Lower lobe of right lung (tissue), 2 donors: ENCODE measurements at regions not wholly inside any gene's neighbourhood (a gene's known extent, or its start where the extent isn't known, plus 50 kb on each side); places are given as distances from the start of the nearest gene placed in this dataset.

Experiments used
- ATAC-seq, 2 donors: fragments of 200-7000 bp; cut with Tn5 transposase; one replicate each; pipeline ENCODE4 v1.9.1; 2020 to 2022; ENCODE audit warnings: mild to moderate bottlenecking in 2 of 2, moderate library complexity in 2 of 2
- DNase-seq: peaks from one replicate; pipeline ENCODE4 v3.0.0-alpha.2; 2020
- H3K27ac ChIP-seq: fragments of 200-600 bp; one replicate; pipeline ENCODE4 v1.8.0; 2022
- H3K27me3 ChIP-seq: fragments of 200-600 bp; one replicate; pipeline ENCODE4 v1.8.0; 2022; ENCODE audit warnings: low read depth
- H3K36me3 ChIP-seq: fragments of 200-600 bp; one replicate; pipeline ENCODE4 v1.8.0; 2022; ENCODE audit warnings: mild to moderate bottlenecking
- H3K4me1 ChIP-seq: fragments of 200-600 bp; one replicate; pipeline ENCODE4 v1.8.0; 2022
- H3K4me3 ChIP-seq: fragments of 200-600 bp; one replicate; pipeline ENCODE4 v1.8.0; 2022; ENCODE audit warnings: mild to moderate bottlenecking
- H3K9me3 ChIP-seq: fragments of 200-600 bp; one replicate; pipeline ENCODE4 v1.8.0; 2022
- intact Hi-C: fragments of 100-400 bp; cut with DNase I; formaldehyde crosslinking; loops from one replicate; pipeline ENCODE4 v1.11.0; 2022
- TF ChIP-seq, protein P1 (sequence below): fragments of 200-600 bp; IDR thresholded peaks from one replicate; pipeline ENCODE4 v1.8.0; 2022; ENCODE audit warnings: antibody characterized with exemption, mild to moderate bottlenecking
- donor health status: DM: no; HTN: yes; CAD: no; lungs with severe emphysema.

DNA sequence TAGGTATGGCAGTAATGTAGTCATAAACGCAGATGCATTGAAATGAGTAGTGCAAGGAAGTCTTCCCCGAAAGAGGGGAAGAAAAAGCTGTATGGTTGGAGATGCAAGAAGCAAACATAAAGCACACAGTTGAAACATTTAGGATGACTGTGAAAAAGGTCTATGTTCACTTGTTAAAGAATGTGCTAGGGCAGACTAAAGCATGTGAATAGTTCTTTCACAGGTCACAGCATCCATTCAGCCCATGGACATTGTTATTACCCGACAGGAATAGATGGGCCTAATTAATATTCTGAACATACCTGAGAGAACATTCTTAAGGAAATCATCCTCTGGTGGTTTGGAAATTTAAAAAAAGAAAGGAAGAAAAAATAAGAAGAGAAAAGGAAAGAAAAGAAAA is 595.2 kb downstream of the ZIC1 start:
- intact Hi-C loops: no loop called here
- no peaks in the 10 kb centered on the region for H3K4me1 ChIP-seq

DNA sequence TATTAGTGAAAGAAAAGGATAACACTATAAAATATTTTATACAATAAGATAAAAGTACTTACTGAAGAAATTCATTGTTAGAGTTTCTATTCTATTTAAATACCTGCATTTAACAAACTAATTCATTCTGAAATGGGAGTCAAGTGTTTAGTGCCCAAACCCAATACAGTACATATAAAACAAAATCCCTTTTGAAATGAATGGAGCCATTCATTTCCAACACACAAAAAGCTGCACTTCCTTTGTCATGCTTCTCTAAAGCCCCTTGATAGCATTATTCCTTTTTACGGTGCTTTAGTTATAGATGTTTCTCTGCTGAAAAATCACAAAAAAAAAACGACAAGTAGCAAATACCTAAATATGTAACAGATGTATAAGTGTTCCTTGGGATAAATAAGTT is 596.3 kb downstream of the ZIC1 start:
- TF ChIP-seq, protein P1, sequence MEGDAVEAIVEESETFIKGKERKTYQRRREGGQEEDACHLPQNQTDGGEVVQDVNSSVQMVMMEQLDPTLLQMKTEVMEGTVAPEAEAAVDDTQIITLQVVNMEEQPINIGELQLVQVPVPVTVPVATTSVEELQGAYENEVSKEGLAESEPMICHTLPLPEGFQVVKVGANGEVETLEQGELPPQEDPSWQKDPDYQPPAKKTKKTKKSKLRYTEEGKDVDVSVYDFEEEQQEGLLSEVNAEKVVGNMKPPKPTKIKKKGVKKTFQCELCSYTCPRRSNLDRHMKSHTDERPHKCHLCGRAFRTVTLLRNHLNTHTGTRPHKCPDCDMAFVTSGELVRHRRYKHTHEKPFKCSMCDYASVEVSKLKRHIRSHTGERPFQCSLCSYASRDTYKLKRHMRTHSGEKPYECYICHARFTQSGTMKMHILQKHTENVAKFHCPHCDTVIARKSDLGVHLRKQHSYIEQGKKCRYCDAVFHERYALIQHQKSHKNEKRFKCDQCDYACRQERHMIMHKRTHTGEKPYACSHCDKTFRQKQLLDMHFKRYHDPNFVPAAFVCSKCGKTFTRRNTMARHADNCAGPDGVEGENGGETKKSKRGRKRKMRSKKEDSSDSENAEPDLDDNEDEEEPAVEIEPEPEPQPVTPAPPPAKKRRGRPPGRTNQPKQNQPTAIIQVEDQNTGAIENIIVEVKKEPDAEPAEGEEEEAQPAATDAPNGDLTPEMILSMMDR: no peak
- ATAC-seq: no peak

More for the DNA sequence above, 595.2 kb downstream of the ZIC1 start:
- Histone ChIP-seq H3K9me3 (no peaks in the 10 kb centered on the region), H3K27me3 (no peaks in the 10 kb centered on the region), H3K36me3 (no peaks in the 10 kb centered on the region), H3K27ac (no peak overlapping the region), H3K4me3 (no peak overlapping the region)
- ATAC-seq (no peak), DNase-seq (no peak)
- TF ChIP-seq, protein P1: no peak

GRCh38 chr3:148006508-148006907 is 597.3 kb downstream of the ZIC1 start:
- Histone ChIP-seq H3K4me3 (no peak overlapping the region), H3K4me1 (no peaks in the 10 kb centered on the region), H3K27ac (no peak overlapping the region), H3K27me3 (no peaks in the 10 kb centered on the region), H3K36me3 (no peaks in the 10 kb centered on the region), H3K9me3 (no peaks in the 10 kb centered on the region)
- ATAC-seq (no peak), DNase-seq (no peak)
- intact Hi-C loops: no loop called here
- TF ChIP-seq, protein P1: no peak

More for the DNA sequence above, 596.3 kb downstream of the ZIC1 start:
- DNase-seq: no peak
- no peaks in the 10 kb centered on the region for H3K4me1 ChIP-seq
- no peaks in the 10 kb centered on the region for H3K9me3 ChIP-seq
- no peaks in the 10 kb centered on the region for H3K27me3 ChIP-seq
- intact Hi-C loops: no loop called here
- no peak overlapping the region for H3K4me3 ChIP-seq
- H3K36me3 ChIP-seq: no peaks in the 10 kb centered on the region
- no peak overlapping the region for H3K27ac ChIP-seq

DNA sequence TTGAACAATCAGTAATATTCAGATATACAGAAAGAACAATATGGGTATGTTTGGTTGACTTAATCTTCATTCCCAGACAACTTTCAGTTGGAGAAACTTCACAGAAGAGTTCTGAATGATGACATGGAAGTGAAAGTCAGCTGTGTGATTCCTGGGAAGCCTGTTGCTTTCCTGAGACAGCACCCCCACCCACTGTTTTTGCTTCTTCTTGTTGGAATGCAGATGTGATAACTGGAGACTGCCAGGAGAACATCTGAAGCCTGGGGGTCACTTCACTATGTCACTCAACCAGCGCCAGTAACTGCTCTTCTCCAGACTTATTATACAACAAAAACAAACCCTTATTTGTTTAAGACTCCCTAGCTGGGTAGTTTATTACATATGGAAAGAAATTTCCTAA is 599.4 kb downstream of the ZIC1 start:
- H3K4me3 ChIP-seq: no peak overlapping the region
- TF ChIP-seq, protein P1: no peak
- DNase-seq (no peak), ATAC-seq (no peak)
- H3K27ac ChIP-seq: no peak overlapping the region
- H3K27me3 ChIP-seq: no peaks in the 10 kb centered on the region
- H3K4me1 ChIP-seq: no peaks in the 10 kb centered on the region
- no peaks in the 10 kb centered on the region for H3K9me3 ChIP-seq
- H3K36me3 ChIP-seq: no peaks in the 10 kb centered on the region
- intact Hi-C loops: no loop called here

DNA sequence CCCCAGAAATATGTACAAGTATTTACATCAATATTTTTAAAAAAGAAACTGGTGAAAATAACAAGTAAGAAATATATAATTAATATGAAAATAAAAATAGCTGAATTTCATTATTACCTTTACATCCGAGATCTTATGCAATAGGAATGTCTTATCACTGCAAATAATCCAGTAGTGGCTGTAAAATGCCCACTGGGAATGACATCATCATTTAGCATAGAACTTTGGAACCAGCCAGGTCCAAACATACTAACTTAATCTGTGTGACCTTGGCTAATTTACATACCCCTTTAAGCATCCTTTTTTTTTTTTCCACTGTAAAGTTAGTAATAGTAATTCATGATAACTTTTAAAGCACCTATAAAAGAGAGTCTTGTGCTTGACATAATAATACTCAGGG is 611.7 kb downstream of the ZIC1 start:
- Histone ChIP-seq H3K9me3 (no peaks in the 10 kb centered on the region), H3K36me3 (no peaks in the 10 kb centered on the region), H3K27ac (no peak overlapping the region), H3K4me3 (no peak overlapping the region), H3K27me3 (no peaks in the 10 kb centered on the region), H3K4me1 (no peaks in the 10 kb centered on the region)
- TF ChIP-seq, protein P1: no peak
- no peak for DNase-seq
- ATAC-seq: no peak
- intact Hi-C loops: no loop called here

- Histone ChIP-seq H3K4me1 (no peaks in the 10 kb centered on the region), H3K27ac (no peak overlapping the region), H3K36me3 (no peaks in the 10 kb centered on the region), H3K4me3 (no peak overlapping the region), H3K9me3 (no peaks in the 10 kb centered on the region), H3K27me3 (no peaks in the 10 kb centered on the region)
- DNase-seq (peak; percentile 33), ATAC-seq (no peak)
- TF ChIP-seq, protein P1: no peak
- intact Hi-C loops: no loop called here
Measured at GRCh38 chr3:148021381-148021780, 612.2 kb downstream of the ZIC1 start.
